ENCODE measurements at regions not wholly inside any gene's neighbourhood (a gene's known extent, or its start where the extent isn't known, plus 50 kb on each side); places are given as distances from the start of the nearest gene placed in this dataset.

- POLR2A ChIA-PET = no interaction called here
- H3K4me3 ChIP-seq (ENCODE audit: low read depth, low read length) = no peak overlapping the region
- no peak for DNase-seq (ENCODE audit: low read depth, low spot score)
- CTCF ChIA-PET = interaction anchor here (0.8 kb wide), 1 partner anchor 183 kb away, joined by 4 read pairs; no protein-coding TSS in a partner anchor
- TF ChIP-seq CTCF (IDR thresholded peaks at IDR 0.05; ENCODE audit: insufficient read depth, low read length, missing control alignments) = no peak
These were observed 169.2 kb upstream of the RPS6KA3 start for GRCh38 chrX:20435913-20436312.

- ChIA-PET CTCF (interaction anchor here (1.8 kb wide), 1 partner anchor 10 kb away, joined by 6 read pairs; no protein-coding TSS in a partner anchor), POLR2A (no interaction called here)
These were observed 168.3 kb upstream of the RPS6KA3 start for GRCh38 chrX:20434986-20435385.

DNA sequence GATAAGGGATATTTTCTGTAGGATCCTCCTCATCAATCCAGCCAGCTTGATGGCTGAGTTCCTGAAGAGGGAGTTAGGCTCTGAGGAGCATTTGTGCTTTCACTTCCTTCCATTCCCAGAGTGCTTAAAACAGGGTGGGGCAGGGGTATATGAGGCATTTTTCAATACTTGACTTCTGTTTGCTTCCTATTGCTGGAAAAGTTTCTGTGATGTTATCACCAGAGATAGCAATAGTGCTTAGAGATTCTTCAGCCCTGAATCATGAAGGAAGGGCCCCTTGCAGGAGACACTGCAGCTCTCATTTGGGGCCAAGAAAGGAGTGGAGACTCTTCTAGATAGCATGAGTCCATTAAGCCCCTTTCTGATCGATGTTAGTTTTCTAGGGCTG lies 166.7 kb upstream of the RPS6KA3 start:
- no peak for TF ChIP-seq CTCF (IDR thresholded peaks at IDR 0.05; ENCODE audit: insufficient read depth, low read length, missing control alignments)
- ChIA-PET POLR2A (no interaction called here), CTCF (no interaction called here)
- H3K4me3 ChIP-seq (ENCODE audit: low read depth, low read length) = no peak overlapping the region
- no peak for DNase-seq (ENCODE audit: low read depth, low spot score)

More at GRCh38 chrX:20434986-20435385, 168.3 kb upstream of the RPS6KA3 start:
- no peak for DNase-seq (ENCODE audit: low read depth, low spot score)
- no peak for TF ChIP-seq CTCF (IDR thresholded peaks at IDR 0.05; ENCODE audit: insufficient read depth, low read length, missing control alignments)
- no peak overlapping the region for H3K4me3 ChIP-seq (ENCODE audit: low read depth, low read length)

DNA sequence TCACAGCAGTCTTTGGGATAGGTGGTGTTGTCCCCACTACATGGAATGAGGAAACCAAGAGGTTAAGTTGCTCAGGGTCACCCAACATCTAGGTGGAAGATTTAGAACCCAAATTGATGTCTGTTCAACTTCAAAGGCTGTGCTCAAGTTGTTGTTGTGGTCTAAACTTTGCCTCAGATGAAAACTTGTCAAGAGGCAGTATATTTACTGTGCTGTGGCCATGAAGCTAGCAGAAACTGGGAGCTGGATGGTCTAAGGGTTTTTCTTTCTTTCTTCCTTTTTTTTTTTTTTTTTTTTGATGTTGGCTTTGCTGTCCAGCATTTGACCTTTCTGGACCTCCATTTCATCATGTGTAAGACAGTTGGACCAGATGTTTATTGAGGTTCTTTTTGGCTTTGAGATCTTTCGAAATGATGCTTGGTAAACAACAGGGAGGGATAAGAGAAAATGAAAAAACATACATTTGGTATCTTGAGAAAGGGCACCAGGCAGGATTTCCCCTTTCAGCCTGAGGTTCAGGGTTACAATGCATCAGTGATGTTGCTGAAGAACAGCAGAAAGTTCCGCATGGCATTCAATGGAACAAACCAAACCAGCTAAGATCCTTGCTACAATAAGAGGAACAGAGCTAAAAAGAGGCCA lies 166.2 kb upstream of the RPS6KA3 start:
- DNase-seq (ENCODE audit: low read depth, low spot score) = no peak
- POLR2A ChIA-PET = no interaction called here
- no peak for TF ChIP-seq CTCF (IDR thresholded peaks at IDR 0.05; ENCODE audit: insufficient read depth, low read length, missing control alignments)
- H3K4me3 ChIP-seq (ENCODE audit: low read depth, low read length) = no peak overlapping the region
- CTCF ChIA-PET = no interaction called here

DNA sequence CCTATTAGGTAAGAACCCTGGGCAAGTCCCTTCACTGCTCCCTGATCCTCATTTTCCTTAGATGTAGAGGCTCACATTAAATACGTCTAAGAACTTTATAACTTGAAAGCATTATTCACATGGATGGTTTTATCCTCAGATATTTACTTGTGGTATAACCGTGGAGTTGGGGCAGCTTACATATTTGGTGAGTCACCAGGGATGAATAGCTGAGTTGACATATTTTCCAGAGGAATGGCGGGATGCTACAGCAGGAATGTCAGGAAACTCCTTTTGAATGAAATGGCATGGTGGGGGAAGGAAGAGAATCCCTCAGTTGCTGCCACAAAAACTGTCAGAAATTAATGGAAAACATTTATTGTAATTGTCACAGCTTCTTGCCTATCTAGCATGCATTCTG lies 165.3 kb upstream of the RPS6KA3 start:
- ChIA-PET POLR2A (no interaction called here), CTCF (no interaction called here)
- no peak overlapping the region for H3K4me3 ChIP-seq (ENCODE audit: low read depth, low read length)
- TF ChIP-seq CTCF (IDR thresholded peaks at IDR 0.05; ENCODE audit: insufficient read depth, low read length, missing control alignments) = no peak
- no peak for DNase-seq (ENCODE audit: low read depth, low spot score)

DNA sequence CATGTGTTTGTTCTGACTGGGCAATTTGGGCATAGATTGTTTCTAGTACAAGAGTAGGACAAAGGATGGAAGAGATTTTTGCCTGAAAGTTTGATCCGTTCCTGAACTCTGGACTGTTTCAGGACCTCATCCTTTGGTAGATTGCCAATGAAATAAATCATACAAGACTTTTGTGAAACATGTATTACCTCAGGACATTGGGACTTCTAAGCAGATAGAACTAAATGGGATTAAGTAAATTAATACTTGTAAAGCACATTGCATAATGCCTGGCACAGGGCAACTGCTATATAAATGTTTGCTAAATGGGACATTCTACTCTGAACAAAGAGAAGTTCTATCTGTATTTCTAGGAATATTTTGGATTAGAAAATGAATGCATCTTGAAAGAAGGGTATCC lies 164.8 kb upstream of the RPS6KA3 start:
- no peak overlapping the region for H3K4me3 ChIP-seq (ENCODE audit: low read depth, low read length)
- POLR2A ChIA-PET = no interaction called here
- TF ChIP-seq CTCF (IDR thresholded peaks at IDR 0.05; ENCODE audit: insufficient read depth, low read length, missing control alignments) = no peak
- CTCF ChIA-PET = no interaction called here
- DNase-seq (ENCODE audit: low read depth, low spot score) = no peak
